22Rv1 (cell line): ENCODE measurements at regions not wholly inside any gene's neighbourhood (a gene's known extent, or its start where the extent isn't known, plus 50 kb on each side); places are given as distances from the start of the nearest gene placed in this dataset.

Experiments
- CTCF ChIP-seq: fragments of 450-650 bp; IDR thresholded peaks from 2 replicates; pipeline ENCODE4 v1.5.1; 2017; ENCODE audit warnings: mild to moderate bottlenecking
- ZFX ChIP-seq: fragments of 450-650 bp; IDR thresholded peaks from 2 replicates; pipeline ENCODE4 v1.6.1; 2017; ENCODE audit warnings: antibody characterized with exemption, borderline replicate concordance

GRCh38 chr10:33117230-33117629 lies 159.2 kb upstream of the ITGB1 start:
- TF ChIP-seq CTCF (no peak), ZFX (no peak)
